ENCODE measurements at regions not wholly inside any gene's neighbourhood (a gene's known extent, or its start where the extent isn't known, plus 50 kb on each side); places are given as distances from the start of the nearest gene placed in this dataset.
"Not testable (repeated sequence)": the region's sequence is repeated elsewhere in the genome, so short reads cannot be mapped to it uniquely, and the experiment has no call there.

GRCh38 chr4:32684160-32684559, 1964.0 kb downstream of the PCDH7 start:
- DNase-seq = no peak

GRCh38 chr4:32686123-32686522, 1966.0 kb downstream of the PCDH7 start:
- no peak for DNase-seq

- no peak for DNase-seq
Observed at GRCh38 chr4:32689518-32689917, 1969.3 kb downstream of the PCDH7 start.

- DNase-seq = no peak
Observed at GRCh38 chr4:32697281-32697814, 1977.2 kb downstream of the PCDH7 start.

- no peak for DNase-seq
Observed at GRCh38 chr4:32700838-32701237, 1980.7 kb downstream of the PCDH7 start.

- DNase-seq = no peak
Observed at GRCh38 chr4:32706893-32707292, 1986.7 kb downstream of the PCDH7 start.

GRCh38 chr4:32716090-32716620, 1996.0 kb downstream of the PCDH7 start:
- DNase-seq = not testable (repeated sequence)

- DNase-seq = no peak
Observed at GRCh38 chr4:32735856-32736590, 2015.9 kb downstream of the PCDH7 start.

- DNase-seq = no peak
Observed at GRCh38 chr4:32744211-32744610, 2024.0 kb downstream of the PCDH7 start.

- no peak for DNase-seq
Observed at GRCh38 chr4:32745351-32745750, 2025.2 kb downstream of the PCDH7 start.

GRCh38 chr4:32748061-32748460, 2027.9 kb downstream of the PCDH7 start:
- DNase-seq = no peak

GRCh38 chr4:32748498-32748897, 2028.3 kb downstream of the PCDH7 start:
- DNase-seq = no peak

GRCh38 chr4:32752962-32753361, 2032.8 kb downstream of the PCDH7 start:
- no peak for DNase-seq

- DNase-seq = no peak
Observed at GRCh38 chr4:32768664-32769389, 2048.7 kb downstream of the PCDH7 start.

- DNase-seq = no peak
Observed at GRCh38 chr4:32771491-32771890, 2051.3 kb downstream of the PCDH7 start.

GRCh38 chr4:32775049-32775448, 2054.9 kb downstream of the PCDH7 start:
- peak; percentile 0 for DNase-seq

- no peak for DNase-seq
Observed at GRCh38 chr4:32776435-32777203, 2056.4 kb downstream of the PCDH7 start.

GRCh38 chr4:32778025-32778424, 2057.9 kb downstream of the PCDH7 start:
- no peak for DNase-seq

- DNase-seq = no peak
Observed at GRCh38 chr4:32778938-32779337, 2058.8 kb downstream of the PCDH7 start.

- no peak for DNase-seq
Observed at GRCh38 chr4:32789026-32789608, 2068.9 kb downstream of the PCDH7 start.

GRCh38 chr4:32790803-32791202, 2070.6 kb downstream of the PCDH7 start:
- DNase-seq = no peak

- no peak for DNase-seq
Observed at GRCh38 chr4:32798471-32799159, 2078.4 kb downstream of the PCDH7 start.
